Astrocyte (in vitro differentiated cells and primary cell): ENCODE measurements at regions not wholly inside any gene's neighbourhood (a gene's known extent, or its start where the extent isn't known, plus 50 kb on each side); places are given as distances from the start of the nearest gene placed in this dataset.

Experiments used
- CTCF ChIP-seq: IDR thresholded peaks from 2 replicates; pipeline ENCODE4 v1.5.1; 2011; ENCODE audit warnings: low read depth, mild to moderate bottlenecking, inconsistent platforms, low read length, moderate library complexity; ENCODE audit not compliant: insufficient read depth
- EZH2 ChIP-seq: IDR thresholded peaks from 2 replicates; pipeline ENCODE4 v1.6.1; 2012; ENCODE audit warnings: mild to moderate bottlenecking, low read length, inconsistent platforms; ENCODE audit not compliant: insufficient read depth

GRCh38 chr3:30290479-30290878, 315.9 kb upstream of the TGFBR2 start:
- no peak for TF ChIP-seq CTCF
- no peak for TF ChIP-seq EZH2
